Anterior cingulate cortex (tissue), 58 donors: ENCODE measurements at regions not wholly inside any gene's neighbourhood (a gene's known extent, or its start where the extent isn't known, plus 50 kb on each side); places are given as distances from the start of the nearest gene placed in this dataset.

ENCODE experiments used
- DNase-seq, 58 donors: peaks; one replicate each; lab custom pipeline; 2025; lab: John Stamatoyannopoulos, UW

DNA sequence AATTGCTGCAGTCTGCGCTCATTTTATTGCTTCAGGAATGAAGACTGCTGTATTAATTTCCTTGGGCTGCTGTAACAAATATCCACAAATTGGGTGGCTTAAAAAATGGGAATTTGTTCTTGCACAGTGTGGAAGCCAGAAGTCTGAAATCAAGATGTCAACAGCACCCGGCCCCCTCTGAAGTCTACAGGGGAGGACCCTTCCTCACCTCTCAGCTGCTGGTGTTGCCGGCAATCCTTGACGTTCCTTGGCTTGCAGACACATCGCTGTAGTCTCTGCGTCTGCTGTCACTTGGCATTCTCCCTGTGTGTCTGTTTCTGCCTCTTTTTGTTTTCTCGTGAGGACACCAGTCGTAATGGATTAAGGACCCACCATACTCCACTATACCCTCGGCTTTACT is 166.2 kb downstream of the PTPN20 start:
- no peak for DNase-seq

DNA sequence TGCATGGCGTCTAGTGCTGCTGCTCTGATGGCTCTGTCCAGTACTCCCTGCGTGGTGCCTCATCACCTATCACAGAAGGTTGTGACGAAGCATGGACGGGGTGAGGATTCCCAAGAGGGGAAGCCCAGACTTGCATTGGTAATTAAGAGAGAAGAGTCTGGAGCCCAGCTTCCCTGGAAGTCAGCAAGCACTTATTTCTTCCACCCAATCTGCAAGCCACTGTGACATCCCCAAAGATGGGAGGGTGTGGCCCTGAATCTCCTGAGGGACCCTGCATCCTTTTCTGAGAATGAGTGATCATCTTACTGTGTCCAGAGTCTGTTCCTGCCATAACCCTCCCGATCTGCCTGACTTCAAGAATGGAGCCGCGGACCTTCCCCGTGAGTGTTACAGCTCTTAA is 166.7 kb downstream of the PTPN20 start:
- DNase-seq, result no peak

DNA sequence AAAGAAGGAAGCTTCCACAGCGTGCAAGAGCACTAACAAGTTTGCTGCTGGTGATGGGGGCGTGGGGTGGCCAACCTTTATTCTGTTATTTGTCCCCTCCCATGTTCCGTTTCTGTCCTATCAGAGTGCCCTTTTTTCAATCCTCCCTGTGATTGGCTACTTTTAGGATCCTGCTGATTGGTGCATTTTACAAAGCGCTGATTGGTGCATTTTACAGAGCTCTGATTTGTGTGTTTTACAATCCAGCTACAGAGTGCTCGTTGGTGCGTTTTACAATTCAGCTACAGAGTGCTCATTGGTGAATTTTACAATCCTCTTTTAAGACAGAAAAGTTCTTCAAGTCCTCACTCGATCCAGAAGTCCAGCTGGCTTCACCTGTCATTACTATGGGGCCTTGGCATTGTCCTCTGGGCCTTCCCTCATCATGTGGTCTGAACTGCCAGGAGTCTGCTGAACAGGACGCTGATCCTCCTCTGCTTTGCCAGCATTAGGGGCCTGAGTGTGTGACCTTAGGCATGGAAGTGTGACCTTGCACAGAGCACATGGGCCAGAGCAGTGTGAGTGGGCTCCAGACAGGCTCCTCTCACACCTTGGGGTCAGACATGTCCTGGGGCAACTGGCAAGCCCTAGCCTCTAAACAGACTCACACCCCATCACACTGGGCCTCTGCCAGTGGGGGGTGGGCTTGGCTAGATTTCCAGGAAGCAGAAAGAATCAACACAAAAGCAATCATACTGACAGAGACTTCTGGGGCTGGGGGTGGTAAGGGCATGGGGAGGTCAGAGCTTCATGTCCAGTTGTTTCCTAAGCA is 167.4 kb downstream of the PTPN20 start:
- DNase-seq, result no peak

- DNase-seq, result no peak
Observed at GRCh38 chr10:47079204-47079580, 168.0 kb downstream of the PTPN20 start.

DNA sequence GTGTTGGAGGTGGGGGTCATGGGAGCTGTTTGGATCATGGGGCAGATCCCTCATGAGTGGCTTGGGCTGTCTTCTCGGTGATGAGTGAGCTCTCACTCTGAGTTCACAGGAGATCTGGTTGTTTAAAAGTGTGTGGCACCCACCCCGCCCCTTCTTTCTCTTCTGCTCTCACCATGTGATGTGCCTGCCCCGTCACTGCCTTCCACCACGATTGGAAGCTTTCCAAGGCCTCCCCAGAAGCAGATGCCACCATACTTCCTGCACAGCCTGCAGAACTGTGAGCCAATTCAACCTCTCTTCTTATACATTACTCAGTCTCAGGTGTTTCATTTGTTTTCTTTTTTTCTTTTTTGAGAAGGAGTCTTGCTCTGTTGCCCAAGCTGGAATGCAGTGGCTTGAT is 170.0 kb downstream of the PTPN20 start:
- DNase-seq, result no peak

GRCh38 chr10:47082055-47082784 is 171.0 kb downstream of the PTPN20 start:
- no peak for DNase-seq

DNA sequence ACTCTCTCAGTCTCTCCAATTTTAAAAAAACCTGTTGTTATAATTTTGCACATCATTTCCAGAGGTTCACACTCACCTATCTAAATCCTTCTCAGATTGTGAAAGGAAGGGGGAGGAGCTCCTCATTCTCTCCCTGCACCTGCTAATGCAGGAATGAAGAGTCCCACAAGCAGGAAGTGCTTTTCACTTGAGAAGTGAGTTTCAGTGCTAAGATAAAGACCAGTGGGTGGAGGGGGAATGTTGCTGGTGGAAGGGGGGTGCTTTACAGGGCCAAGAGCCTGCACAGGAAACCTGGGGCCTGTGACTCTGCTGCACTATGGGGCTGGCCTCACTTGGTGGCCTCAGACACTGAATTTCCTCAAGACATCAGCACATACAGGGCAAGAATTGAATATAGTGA is 176.4 kb downstream of the PTPN20 start:
- no peak for DNase-seq

GRCh38 chr10:47088656-47089354 is 177.6 kb downstream of the PTPN20 start:
- peak in 4 of 58 donors; percentile 5 to 20 (median 8) for DNase-seq

- no peak for DNase-seq
Observed at GRCh38 chr10:47090042-47090441, 178.8 kb downstream of the PTPN20 start.

DNA sequence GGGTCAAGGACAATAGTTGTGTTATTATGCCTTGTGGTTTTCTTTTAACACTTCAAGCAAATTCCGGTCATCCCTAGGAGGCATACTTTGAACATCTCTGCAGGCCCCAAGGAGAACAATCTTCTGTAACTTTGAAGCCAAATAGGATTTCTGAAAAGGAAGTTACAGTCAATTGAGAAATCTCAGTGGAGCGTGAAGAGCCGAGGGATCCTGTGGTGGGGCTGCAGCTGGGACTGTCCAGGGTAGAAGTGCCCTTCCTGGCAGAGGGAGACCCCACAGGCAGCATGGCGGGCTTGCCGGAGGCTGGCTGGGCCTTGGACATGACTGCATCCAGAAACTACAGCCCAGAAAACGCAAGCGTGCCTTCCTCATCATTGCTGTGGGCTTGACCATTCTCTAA is 179.7 kb downstream of the PTPN20 start:
- DNase-seq, result peak in 2 of 58 donors; percentile 10 to 15

- DNase-seq, result no peak
Observed at GRCh38 chr10:47091421-47091820, 180.2 kb downstream of the PTPN20 start.

DNA sequence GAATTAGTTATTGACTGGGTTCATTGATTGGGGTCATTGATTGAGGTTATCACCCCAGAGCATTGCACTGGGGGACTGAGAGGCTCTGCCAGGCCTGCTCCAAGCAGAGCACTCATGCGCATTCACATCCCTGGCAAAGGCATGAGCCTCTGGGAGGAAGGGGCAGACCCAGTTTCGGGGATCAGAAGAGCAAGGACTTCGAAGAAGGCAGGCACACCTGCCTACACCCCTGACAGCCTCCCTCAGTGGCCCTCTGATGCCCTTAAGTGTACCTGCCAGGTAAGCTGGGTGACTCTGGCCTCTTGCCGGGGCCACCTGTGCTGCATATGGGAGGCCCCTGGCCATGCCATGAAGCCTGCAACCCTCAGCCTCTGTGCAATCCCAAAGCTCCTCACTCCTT is 181.1 kb downstream of the PTPN20 start:
- no peak for DNase-seq

GRCh38 chr10:47092831-47093230 is 181.6 kb downstream of the PTPN20 start:
- peak in 49 of 58 donors; percentile 7 to 85 (median 49) for DNase-seq

GRCh38 chr10:47094126-47094525 is 182.9 kb downstream of the PTPN20 start:
- no peak for DNase-seq

GRCh38 chr10:47094636-47095035 is 183.4 kb downstream of the PTPN20 start:
- no peak for DNase-seq

DNA sequence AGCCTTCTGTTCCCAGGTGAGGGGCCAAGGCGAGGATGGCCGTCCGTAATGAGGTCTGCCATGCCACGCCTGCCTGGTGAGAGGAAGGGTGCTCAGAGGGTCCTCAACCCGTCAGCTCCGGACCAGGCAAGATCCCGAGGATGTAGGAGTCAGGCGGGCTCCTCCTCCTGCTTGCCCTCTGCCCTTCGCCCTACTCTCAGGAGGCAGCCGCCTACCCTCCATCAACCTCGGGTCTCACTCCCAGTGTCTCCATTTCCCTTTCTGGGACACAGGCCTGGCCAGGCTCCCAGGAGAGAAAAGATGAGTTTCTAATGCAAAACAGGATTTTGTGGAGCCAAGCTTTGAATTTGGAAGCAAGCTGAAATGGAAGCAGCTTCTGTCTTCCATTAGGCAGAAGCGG is 184.0 kb downstream of the PTPN20 start:
- no peak for DNase-seq

DNA sequence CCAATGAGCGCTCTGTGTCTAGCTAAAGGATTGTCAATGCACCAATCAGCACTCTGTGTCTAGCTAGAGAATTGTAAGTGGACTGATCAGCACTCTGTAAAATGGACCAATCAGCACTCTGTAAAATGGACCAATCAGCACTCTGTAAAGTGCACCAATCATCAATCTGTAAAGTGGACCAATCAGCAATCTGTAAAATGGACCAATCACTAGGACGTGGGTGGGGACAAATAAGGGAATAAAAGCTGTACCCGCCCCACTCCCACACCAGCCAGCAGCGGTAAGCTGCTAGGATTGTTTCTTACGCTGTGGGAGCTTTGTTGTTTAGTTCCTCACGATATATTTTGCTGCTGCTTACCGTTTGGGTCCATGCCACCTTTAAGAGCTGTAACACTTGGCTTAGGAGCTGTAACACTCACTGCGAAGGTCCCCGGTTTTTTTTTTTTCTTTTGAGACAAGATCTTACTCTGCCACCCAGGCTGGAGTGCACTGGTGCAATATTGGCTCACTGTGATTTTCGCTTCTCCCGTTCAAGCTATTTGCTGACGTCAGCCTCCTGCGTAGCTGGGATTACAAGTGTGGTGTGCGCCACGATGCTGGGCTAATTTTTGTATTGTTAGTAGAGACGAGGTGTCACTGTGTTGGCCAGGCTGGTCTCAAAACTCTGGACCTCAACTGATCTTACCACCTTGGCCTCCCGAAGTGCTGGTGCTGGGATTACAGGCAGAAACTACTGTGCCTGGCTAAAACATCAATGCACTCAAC is 184.8 kb downstream of the PTPN20 start:
- no peak for DNase-seq

DNA sequence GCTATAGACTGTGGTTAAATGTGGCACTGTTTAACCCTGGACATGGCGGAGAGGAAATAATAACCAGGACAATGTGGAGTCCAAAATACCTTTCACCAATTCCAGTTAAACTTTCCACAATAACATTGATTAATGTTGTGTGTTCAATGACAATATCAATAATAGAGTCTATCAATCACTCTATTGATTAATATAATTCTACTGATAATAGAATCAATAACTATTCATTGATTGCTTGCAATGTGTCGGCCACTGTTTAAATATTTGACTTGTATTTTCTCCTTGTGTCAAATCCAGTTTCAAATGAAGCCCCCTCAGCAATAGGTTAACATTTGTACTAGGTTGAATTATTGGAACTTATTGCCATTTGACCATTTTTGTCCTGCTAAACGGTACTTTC is 187.0 kb downstream of the PTPN20 start:
- no peak for DNase-seq

DNA sequence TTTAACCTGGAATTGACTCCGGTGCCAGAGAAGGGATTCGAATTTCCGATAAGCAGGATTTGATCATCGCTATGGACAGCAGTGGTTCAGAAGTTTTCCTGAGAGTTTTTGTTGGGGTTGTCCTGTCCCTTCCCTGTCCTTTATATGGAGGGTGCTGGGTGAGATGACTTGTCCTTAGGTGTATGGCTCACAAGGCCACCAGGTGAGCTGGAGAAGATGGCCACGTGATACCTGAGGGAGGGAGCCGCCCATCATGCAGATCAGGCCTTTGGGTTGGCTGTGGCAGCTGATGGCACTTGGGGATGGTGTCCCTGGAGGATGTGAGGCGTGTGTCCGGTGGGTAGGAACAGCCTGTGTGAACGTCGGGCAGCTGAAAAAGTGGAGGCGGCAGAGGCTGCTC is 187.7 kb downstream of the PTPN20 start:
- no peak for DNase-seq

DNA sequence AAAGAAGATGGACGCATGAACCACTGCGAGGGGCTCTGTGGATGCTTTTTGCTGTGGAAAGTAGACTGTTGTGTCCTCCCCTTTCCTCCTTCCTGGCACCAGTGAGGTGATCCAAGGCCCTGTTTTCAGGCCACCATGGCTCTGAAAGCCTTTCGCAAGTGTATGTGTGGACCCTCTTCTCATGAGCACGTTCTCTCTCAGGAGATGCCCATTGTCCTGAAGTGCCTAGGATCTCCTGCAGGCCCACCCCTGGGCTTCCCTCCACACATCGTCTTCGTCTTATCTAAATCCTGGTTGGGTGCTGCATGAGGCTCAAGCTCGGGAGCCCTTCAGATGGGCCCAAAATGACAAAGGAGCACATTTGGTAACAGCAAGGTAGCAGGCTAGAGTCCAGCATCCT is 188.2 kb downstream of the PTPN20 start:
- no peak for DNase-seq

GRCh38 chr10:47101196-47101595 is 190.0 kb downstream of the PTPN20 start:
- DNase-seq, result no peak
